DOHH2 (cell line): ENCODE measurements at regions not wholly inside any gene's neighbourhood (a gene's known extent, or its start where the extent isn't known, plus 50 kb on each side); places are given as distances from the start of the nearest gene placed in this dataset.

Experiments
- CTCF ChIP-seq: fragments of 200-600 bp; sonication (generic); IDR thresholded peaks from one replicate; pipeline ENCODE4 v1.5.1; 2014; ENCODE audit warnings: antibody characterized with exemption, mild to moderate bottlenecking, low read depth, low read length; ENCODE audit not compliant: poor library complexity, severe bottlenecking
- EZH2phosphoT487 ChIP-seq: fragments of 200-600 bp; sonication (generic); IDR thresholded peaks from 2 replicates; pipeline ENCODE4 v1.6.1; 2017; ENCODE audit warnings: borderline replicate concordance, mild to moderate bottlenecking, antibody characterized with exemption, low read length, moderate library complexity, mixed read lengths

GRCh38 chr3:110512961-110513360, 558.7 kb upstream of the NECTIN3 start:
- TF ChIP-seq CTCF (no peak), EZH2phosphoT487 (no peak)
